ENCODE measurements at regions not wholly inside any gene's neighbourhood (a gene's known extent, or its start where the extent isn't known, plus 50 kb on each side); places are given as distances from the start of the nearest gene placed in this dataset.
"Not testable (repeated sequence)": the region's sequence is repeated elsewhere in the genome, so short reads cannot be mapped to it uniquely, and the experiment has no call there.

- not testable (repeated sequence) for H3K27ac ChIP-seq; DNase-seq (ENCODE audit: low spot score); H3K36me3 ChIP-seq; H3K9me3 ChIP-seq; H3K4me1 ChIP-seq; H3K27me3 ChIP-seq; H3K4me3 ChIP-seq
These were observed 196.5 kb downstream of the POTEG start for GRCh38 chr14:19237656-19238055.

- not testable (repeated sequence) for H3K27ac ChIP-seq; DNase-seq (ENCODE audit: low spot score); H3K27me3 ChIP-seq; H3K9me3 ChIP-seq; H3K4me1 ChIP-seq; H3K36me3 ChIP-seq; H3K4me3 ChIP-seq
These were observed 195.6 kb downstream of the POTEG start for GRCh38 chr14:19238584-19238983.

DNA sequence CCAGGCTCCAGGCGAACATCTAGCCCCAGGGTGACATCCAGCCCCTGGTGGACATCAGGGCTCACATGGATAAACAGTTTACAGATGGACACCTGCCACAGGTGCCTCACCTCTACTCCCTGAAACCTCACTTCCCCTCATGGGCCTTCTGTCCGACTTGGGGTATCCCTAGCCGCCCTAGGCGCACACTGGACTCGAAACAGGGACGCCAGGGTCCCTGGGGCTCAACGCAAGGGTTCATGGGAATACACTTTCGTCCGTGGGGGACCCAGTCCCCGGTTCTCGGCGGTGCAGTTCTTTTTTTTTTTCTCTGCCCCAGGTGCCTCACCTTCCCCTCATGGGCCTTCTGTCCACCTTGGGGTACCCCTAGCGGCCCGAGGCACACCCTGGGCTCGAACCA lies 194.2 kb downstream of the POTEG start:
- H3K4me1 ChIP-seq, result not testable (repeated sequence)

GRCh38 chr14:19240387-19240786 lies 193.8 kb downstream of the POTEG start:
- H3K4me1 ChIP-seq; H3K27ac ChIP-seq; H3K9me3 ChIP-seq; DNase-seq (ENCODE audit: low spot score); H3K4me3 ChIP-seq; H3K36me3 ChIP-seq; H3K27me3 ChIP-seq: not testable (repeated sequence)

More for the DNA sequence above, 194.2 kb downstream of the POTEG start:
- H3K27me3 ChIP-seq; H3K27ac ChIP-seq; H3K36me3 ChIP-seq; H3K4me3 ChIP-seq; H3K9me3 ChIP-seq; DNase-seq (ENCODE audit: low spot score): not testable (repeated sequence)

- DNase-seq (ENCODE audit: low spot score); H3K4me3 ChIP-seq; H3K27me3 ChIP-seq; H3K9me3 ChIP-seq; H3K27ac ChIP-seq; H3K4me1 ChIP-seq; H3K36me3 ChIP-seq: not testable (repeated sequence)
These were observed 192.7 kb downstream of the POTEG start for GRCh38 chr14:19241451-19241850.

- not testable (repeated sequence) for H3K4me1 ChIP-seq, H3K36me3 ChIP-seq, H3K9me3 ChIP-seq
These were observed 191.6 kb downstream of the POTEG start for GRCh38 chr14:19242529-19242928.

GRCh38 chr14:19266908-19267307 lies 167.2 kb downstream of the POTEG start:
- H3K27ac ChIP-seq; H3K4me3 ChIP-seq; H3K36me3 ChIP-seq; H3K9me3 ChIP-seq; DNase-seq (ENCODE audit: low spot score); H3K27me3 ChIP-seq; H3K4me1 ChIP-seq: not testable (repeated sequence)

More at GRCh38 chr14:19242529-19242928, 191.6 kb downstream of the POTEG start:
- not testable (repeated sequence) for H3K27ac ChIP-seq; H3K4me3 ChIP-seq; H3K27me3 ChIP-seq; DNase-seq (ENCODE audit: low spot score)

- H3K4me3 ChIP-seq, H3K9me3 ChIP-seq, H3K36me3 ChIP-seq, H3K27ac ChIP-seq, H3K4me1 ChIP-seq, H3K27me3 ChIP-seq: not testable (repeated sequence)
- DNase-seq (ENCODE audit: low spot score), result peak; percentile 57
These were observed 166.5 kb downstream of the POTEG start for GRCh38 chr14:19267636-19268035.

DNA sequence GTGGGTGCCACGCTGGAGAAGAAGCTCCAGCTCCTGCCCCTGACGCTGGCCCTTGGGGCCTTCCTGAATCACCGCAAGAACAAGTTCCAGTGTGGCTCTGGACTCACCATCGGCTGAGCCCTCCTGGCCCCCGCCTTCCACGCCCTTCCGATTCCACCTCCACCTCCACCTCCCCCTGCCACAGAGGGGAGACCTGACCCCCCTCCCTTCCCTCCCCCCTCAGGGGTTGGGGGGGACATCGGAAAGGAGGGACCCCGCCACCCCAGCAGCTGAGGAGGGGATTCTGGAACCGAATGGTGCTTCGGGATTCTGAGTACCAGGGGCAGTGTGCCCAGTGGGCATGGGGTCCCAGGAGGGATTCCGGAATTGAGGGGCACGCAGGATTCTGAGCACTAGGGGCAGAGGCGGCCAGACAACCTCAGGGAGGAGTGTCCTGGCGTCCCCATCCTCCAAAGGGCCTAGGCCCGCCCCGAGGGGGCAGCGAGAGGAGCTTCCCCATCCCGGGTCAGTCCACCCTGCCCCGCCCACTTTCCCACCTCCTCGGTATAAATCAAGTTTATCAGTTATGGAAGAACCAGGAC lies 166.0 kb downstream of the POTEG start:
- H3K27ac ChIP-seq; H3K9me3 ChIP-seq; DNase-seq (ENCODE audit: low spot score); H3K4me3 ChIP-seq; H3K4me1 ChIP-seq; H3K36me3 ChIP-seq; H3K27me3 ChIP-seq: not testable (repeated sequence)

- not testable (repeated sequence) for H3K4me3 ChIP-seq; H3K36me3 ChIP-seq; H3K27ac ChIP-seq; DNase-seq (ENCODE audit: low spot score); H3K27me3 ChIP-seq; H3K9me3 ChIP-seq; H3K4me1 ChIP-seq
These were observed 161.9 kb downstream of the POTEG start for GRCh38 chr14:19272235-19272634.

DNA sequence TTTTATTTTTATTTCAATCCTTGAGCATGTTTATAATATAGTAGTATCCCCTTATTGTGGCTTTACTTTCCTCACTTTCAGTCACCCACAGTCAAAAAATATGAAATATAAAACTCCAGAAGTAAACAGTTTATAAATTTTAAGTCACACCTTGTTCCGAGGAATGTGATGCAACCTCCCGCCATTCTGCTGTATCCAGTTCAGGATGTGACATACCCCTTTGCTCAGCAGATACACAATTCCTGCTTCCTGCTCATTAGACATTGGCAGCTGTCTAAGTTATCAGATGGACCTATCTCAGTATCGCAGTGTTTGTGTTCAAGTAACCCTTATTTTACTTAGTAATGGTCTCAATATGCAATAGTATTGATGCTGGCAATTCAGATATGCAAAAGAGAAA lies 144.5 kb downstream of the POTEG start:
- not testable (repeated sequence) for H3K9me3 ChIP-seq; H3K27ac ChIP-seq; H3K4me1 ChIP-seq; H3K36me3 ChIP-seq; DNase-seq (ENCODE audit: low spot score); H3K4me3 ChIP-seq; H3K27me3 ChIP-seq

DNA sequence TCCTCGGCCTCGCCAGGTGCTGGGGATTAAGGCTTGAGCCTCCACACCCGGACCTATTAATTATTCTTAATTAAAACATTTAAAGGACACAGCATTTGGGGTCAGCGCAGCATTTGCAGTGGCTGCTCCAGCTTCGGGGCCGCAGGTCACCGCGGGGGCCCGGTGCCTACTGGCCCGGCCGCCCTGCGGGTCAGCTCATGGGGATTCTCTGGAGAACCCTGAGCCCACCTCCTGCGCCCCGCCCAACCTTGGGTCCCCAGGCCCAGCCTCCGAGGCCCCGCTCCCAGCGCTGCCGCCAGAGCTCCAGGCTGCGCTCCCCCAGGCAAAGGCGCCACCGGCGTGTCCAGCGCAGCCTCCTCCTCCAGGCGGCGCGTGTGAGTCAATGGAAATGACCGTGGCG lies 133.9 kb downstream of the POTEG start:
- not testable (repeated sequence) for H3K27me3 ChIP-seq; H3K9me3 ChIP-seq; DNase-seq (ENCODE audit: low spot score); H3K4me3 ChIP-seq; H3K27ac ChIP-seq; H3K36me3 ChIP-seq; H3K4me1 ChIP-seq

GRCh38 chr14:19300838-19301237 lies 133.3 kb downstream of the POTEG start:
- H3K9me3 ChIP-seq; DNase-seq (ENCODE audit: low spot score); H3K36me3 ChIP-seq; H3K4me3 ChIP-seq; H3K27me3 ChIP-seq; H3K4me1 ChIP-seq; H3K27ac ChIP-seq: not testable (repeated sequence)

- not testable (repeated sequence) for H3K27ac ChIP-seq; H3K9me3 ChIP-seq; DNase-seq (ENCODE audit: low spot score); H3K4me1 ChIP-seq; H3K36me3 ChIP-seq; H3K27me3 ChIP-seq; H3K4me3 ChIP-seq
These were observed 130.3 kb downstream of the POTEG start for GRCh38 chr14:19303844-19304243.

DNA sequence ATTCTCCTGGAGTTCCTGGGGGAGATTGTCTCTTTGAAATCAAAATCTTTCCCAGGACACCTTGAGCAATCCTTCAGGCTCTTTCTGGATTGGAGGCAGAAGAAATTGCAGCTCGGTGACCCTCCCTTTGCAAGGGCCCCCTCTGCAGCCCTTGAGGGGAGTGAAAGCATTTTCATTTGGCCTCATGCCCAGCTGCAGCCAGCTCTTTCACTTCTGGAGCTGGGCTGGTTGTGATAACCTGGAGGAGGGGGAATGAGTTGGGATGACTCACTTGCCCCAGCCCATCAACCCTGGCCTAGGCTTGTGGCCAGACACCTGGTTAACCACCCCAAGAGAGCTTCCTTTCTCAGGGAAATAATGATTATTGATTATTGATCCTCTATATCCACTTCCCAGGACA lies 129.7 kb downstream of the POTEG start:
- H3K27ac ChIP-seq; DNase-seq (ENCODE audit: low spot score); H3K4me1 ChIP-seq; H3K36me3 ChIP-seq; H3K4me3 ChIP-seq; H3K27me3 ChIP-seq; H3K9me3 ChIP-seq: not testable (repeated sequence)

GRCh38 chr14:19304918-19305317 lies 129.2 kb downstream of the POTEG start:
- not testable (repeated sequence) for DNase-seq (ENCODE audit: low spot score)

More at GRCh38 chr14:19304918-19305317, 129.2 kb downstream of the POTEG start:
- H3K36me3 ChIP-seq, H3K4me1 ChIP-seq, H3K9me3 ChIP-seq, H3K4me3 ChIP-seq, H3K27me3 ChIP-seq, H3K27ac ChIP-seq: not testable (repeated sequence)

Measured in right atrium auricular region (tissue), 2 donors.